ENCODE measurements at regions not wholly inside any gene's neighbourhood (a gene's known extent, or its start where the extent isn't known, plus 50 kb on each side); places are given as distances from the start of the nearest gene placed in this dataset.

DNA sequence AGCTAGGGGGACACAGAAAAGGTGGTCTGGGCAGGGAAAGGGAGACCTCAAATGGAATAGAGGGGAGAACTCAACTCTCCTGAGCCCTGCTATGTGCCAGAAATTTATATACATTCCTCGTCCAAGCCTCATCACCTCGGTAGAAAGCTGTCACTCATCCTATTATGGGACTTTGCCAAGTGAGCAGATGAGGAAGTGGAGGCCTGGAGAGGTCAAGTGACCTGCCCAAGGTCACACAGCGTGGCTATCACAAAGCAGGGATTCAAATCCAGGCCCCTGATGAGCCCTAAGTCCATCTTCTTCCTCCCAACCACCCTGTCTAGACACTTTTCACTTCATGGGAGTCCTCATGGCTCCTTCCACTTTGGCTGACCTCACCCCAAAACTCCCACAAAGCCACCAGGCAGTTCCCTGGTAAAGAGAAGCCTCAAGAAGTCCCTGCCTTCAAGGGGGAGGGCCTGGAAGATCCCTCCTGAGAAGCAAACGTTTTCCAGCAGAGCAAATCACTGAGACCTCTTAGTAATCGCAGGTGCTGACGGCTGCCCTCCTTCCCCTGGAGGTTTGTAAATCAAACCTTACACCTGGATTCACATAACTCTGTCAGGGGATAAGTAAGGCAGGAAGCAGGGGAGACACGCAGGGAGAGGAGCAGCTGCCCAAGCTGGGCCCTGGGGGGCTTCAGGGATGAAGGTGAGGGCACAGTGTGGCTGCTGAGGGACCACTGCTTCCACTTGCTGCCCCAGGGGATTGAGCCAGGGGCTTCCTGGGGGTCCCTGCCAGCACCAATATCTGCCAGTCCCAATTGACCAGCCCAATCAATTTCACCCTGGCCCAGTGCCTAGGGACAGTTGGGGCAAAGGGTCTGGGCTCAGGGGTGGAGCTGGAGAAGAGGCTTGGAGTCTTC, 351.2 kb downstream of the MATN1 start:
- Mint-ChIP-seq H3K27me3 (peaks cover 13% of the 10 kb centered on the region), H3K36me3 (ENCODE audit: insufficient read depth) (no peaks in the 10 kb centered on the region), H3K27ac (no peak overlapping the region), H3K9me3 (ENCODE audit: low read depth) (no peaks in the 10 kb centered on the region), H3K4me1 (ENCODE audit: low read depth) (no peaks in the 10 kb centered on the region), H3K4me3 (ENCODE audit: low read depth) (no peak overlapping the region)
- DNase-seq (ENCODE audit: low spot score, unreplicated experiment): no peak
- TF ChIP-seq, protein P1, sequence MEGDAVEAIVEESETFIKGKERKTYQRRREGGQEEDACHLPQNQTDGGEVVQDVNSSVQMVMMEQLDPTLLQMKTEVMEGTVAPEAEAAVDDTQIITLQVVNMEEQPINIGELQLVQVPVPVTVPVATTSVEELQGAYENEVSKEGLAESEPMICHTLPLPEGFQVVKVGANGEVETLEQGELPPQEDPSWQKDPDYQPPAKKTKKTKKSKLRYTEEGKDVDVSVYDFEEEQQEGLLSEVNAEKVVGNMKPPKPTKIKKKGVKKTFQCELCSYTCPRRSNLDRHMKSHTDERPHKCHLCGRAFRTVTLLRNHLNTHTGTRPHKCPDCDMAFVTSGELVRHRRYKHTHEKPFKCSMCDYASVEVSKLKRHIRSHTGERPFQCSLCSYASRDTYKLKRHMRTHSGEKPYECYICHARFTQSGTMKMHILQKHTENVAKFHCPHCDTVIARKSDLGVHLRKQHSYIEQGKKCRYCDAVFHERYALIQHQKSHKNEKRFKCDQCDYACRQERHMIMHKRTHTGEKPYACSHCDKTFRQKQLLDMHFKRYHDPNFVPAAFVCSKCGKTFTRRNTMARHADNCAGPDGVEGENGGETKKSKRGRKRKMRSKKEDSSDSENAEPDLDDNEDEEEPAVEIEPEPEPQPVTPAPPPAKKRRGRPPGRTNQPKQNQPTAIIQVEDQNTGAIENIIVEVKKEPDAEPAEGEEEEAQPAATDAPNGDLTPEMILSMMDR (IDR thresholded peaks at IDR 0.05; ENCODE audit: unreplicated experiment): no peak

DNA sequence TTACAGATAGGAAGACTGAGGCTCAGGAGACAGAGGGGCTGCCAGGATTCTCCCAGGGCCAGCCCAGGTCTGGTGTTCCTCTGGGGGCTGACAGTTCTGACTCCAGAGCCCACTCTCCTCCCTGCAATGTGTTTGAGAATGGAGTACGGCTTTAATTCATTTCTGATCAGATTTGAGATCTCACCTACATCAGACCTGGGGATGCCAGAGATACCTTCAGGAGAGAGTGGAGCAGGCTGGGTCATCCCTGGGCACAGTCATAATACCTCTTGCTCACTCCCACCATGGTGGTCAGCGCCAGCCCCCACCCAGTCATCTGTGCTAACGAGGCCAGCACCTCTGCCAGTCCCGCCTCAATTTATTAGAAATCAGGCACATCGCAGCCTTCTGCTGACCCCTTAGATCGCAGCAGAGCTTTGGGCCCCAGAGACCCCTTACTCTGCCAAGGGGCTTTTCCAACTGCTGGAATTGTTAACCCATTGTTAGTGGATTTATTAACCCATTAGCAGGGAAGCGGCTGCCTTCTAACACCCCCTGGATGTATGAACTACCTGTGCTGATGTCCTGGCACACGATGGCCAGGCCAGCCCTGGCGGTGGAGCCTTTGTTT, 352.1 kb downstream of the MATN1 start:
- Mint-ChIP-seq H3K27me3 (peaks cover 11% of the 10 kb centered on the region), H3K4me1 (ENCODE audit: low read depth) (no peaks in the 10 kb centered on the region), H3K4me3 (ENCODE audit: low read depth) (no peak overlapping the region), H3K36me3 (ENCODE audit: insufficient read depth) (no peaks in the 10 kb centered on the region), H3K9me3 (ENCODE audit: low read depth) (no peaks in the 10 kb centered on the region), H3K27ac (no peak overlapping the region)
- DNase-seq (ENCODE audit: low spot score, unreplicated experiment): no peak
- TF ChIP-seq, protein P1 (IDR thresholded peaks at IDR 0.05; ENCODE audit: unreplicated experiment): no peak

DNA sequence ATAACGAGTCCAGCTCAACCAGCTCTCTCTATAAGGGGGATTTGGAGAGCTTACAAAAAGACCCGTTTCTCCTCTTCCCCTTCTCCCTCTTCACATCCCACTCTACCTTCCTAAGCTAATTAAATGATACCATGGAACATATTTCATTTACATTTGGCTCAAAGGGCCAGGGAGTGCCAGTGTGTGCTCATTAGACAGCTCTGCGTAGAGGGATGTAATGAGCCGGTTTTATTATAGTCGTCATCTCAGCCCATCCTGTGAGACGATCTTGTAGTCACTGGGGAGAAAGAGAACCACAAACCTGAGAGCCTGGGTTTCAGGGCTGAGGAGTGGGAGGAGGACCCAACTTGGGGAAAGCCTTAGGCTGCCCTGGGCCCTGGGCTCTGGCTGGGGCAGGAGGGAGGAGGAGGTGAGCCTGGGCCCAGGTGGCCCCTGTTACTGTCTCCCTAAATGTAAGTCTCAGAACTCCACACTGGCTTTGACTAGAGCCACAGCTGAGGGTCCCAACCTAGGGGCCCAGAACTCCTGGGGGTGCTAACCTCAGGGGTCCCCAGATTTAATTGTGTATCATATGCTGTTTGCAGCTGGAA, 354.6 kb downstream of the MATN1 start:
- no peak for DNase-seq (ENCODE audit: low spot score, unreplicated experiment)
- H3K27me3 Mint-ChIP-seq: peaks cover 6% of the 10 kb centered on the region
- no peaks in the 10 kb centered on the region for H3K36me3 Mint-ChIP-seq (ENCODE audit: insufficient read depth)
- no peak overlapping the region for H3K27ac Mint-ChIP-seq
- TF ChIP-seq, protein P1 (IDR thresholded peaks at IDR 0.05; ENCODE audit: unreplicated experiment): no peak
- no peaks in the 10 kb centered on the region for H3K9me3 Mint-ChIP-seq (ENCODE audit: low read depth)
- no peak overlapping the region for H3K4me3 Mint-ChIP-seq (ENCODE audit: low read depth)
- no peaks in the 10 kb centered on the region for H3K4me1 Mint-ChIP-seq (ENCODE audit: low read depth)

DNA sequence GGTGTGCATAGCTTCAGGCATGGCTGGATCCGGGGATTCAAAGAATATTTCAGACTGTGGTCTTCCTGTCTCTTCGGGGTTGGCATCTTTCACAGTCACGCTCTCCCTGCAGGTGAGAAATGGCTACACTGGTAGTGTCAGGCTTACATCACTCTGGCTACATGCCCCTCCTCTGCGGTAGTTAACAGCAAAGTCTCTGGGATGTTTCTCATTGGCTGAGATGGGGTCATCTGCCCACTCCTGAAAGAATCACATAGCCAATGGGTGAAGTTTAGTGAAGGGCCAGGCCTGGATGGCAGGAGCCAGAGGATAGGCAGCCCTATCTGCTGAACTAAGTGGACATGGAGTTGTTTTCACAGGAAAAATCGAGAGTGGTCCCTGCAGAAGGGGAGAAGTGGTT, 356.5 kb downstream of the MATN1 start:
- DNase-seq (ENCODE audit: low spot score, unreplicated experiment): no peak
- H3K9me3 Mint-ChIP-seq (ENCODE audit: low read depth): no peaks in the 10 kb centered on the region
- H3K36me3 Mint-ChIP-seq (ENCODE audit: insufficient read depth): no peaks in the 10 kb centered on the region
- H3K27me3 Mint-ChIP-seq: peaks cover 6% of the 10 kb centered on the region
- H3K4me1 Mint-ChIP-seq (ENCODE audit: low read depth): no peaks in the 10 kb centered on the region
- TF ChIP-seq, protein P1 (IDR thresholded peaks at IDR 0.05; ENCODE audit: unreplicated experiment): no peak
- H3K27ac Mint-ChIP-seq: no peak overlapping the region
- H3K4me3 Mint-ChIP-seq (ENCODE audit: low read depth): no peak overlapping the region

DNA sequence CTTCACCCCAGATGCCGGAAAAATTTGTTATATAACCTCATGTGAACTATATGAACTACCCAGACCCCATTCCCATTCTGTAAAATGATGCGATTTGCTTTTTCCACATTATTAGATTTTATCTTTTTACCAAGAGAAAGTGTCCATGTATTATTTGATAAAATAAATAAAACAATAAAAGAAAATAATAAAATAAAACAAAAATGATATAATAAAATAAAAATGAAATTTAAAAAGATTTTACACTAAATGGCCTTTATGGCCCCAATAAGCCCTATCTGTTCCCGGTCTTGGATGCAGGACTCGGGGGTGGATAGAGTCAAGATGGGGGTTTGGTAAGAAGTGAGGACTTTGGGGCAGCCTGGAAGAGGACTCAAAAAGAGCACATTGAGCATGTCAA, 357.2 kb downstream of the MATN1 start:
- Mint-ChIP-seq H3K4me1 (ENCODE audit: low read depth) (no peaks in the 10 kb centered on the region), H3K4me3 (ENCODE audit: low read depth) (no peak overlapping the region), H3K27me3 (peaks cover 6% of the 10 kb centered on the region), H3K36me3 (ENCODE audit: insufficient read depth) (no peaks in the 10 kb centered on the region), H3K27ac (no peak overlapping the region), H3K9me3 (ENCODE audit: low read depth) (no peaks in the 10 kb centered on the region)
- DNase-seq (ENCODE audit: low spot score, unreplicated experiment): no peak
- TF ChIP-seq, protein P1 (IDR thresholded peaks at IDR 0.05; ENCODE audit: unreplicated experiment): no peak

Measured in progenitor cell of endocrine pancreas (in vitro differentiated cells).